ENCODE measurements at regions not wholly inside any gene's neighbourhood (a gene's known extent, or its start where the extent isn't known, plus 50 kb on each side); places are given as distances from the start of the nearest gene placed in this dataset.

DNA sequence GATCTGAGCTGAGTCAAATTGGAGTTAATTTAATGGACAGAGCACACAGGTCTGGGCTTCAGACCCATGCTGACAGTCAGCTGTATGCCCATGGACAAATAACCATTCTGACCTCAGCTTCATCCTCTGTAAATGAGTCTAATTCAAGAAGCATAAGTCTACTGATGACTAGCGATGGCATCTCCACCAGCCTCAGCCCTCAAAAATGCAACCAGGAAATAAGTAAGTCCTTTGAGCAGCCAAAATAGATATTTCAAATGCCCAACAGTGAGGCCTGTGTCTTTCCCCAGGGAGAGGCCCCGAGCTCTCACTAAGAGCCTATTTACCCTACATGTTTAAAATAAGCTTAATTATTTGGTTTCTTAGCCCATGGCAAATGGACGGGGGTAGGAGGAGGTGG is 114.2 kb upstream of the MTHFD1L start (continued):
- TF ChIP-seq, protein P1, sequence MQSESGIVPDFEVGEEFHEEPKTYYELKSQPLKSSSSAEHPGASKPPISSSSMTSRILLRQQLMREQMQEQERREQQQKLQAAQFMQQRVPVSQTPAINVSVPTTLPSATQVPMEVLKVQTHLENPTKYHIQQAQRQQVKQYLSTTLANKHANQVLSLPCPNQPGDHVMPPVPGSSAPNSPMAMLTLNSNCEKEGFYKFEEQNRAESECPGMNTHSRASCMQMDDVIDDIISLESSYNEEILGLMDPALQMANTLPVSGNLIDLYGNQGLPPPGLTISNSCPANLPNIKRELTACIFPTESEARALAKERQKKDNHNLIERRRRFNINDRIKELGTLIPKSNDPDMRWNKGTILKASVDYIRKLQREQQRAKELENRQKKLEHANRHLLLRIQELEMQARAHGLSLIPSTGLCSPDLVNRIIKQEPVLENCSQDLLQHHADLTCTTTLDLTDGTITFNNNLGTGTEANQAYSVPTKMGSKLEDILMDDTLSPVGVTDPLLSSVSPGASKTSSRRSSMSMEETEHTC (IDR thresholded peaks at IDR 0.05): no peak
- TF ChIP-seq NELFE (IDR thresholded peaks at IDR 0.05; ENCODE audit: insufficient read depth, insufficient read length) (no peak), ZNF347 (CRISPR knock-in tag; IDR thresholded peaks at IDR 0.05; ENCODE audit: low read depth) (no peak), RFX5 (IDR thresholded peaks at IDR 0.05; ENCODE audit: low read depth, low read length) (no peak)
- TF ChIP-seq, protein P2, sequence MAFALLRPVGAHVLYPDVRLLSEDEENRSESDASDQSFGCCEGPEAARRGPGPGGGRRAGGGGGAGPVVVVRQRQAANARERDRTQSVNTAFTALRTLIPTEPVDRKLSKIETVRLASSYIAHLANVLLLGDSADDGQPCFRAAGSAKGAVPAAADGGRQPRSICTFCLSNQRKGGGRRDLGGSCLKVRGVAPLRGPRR (CRISPR knock-in tag; IDR thresholded peaks at IDR 0.05): no peak
- TF ChIP-seq, protein P3, sequence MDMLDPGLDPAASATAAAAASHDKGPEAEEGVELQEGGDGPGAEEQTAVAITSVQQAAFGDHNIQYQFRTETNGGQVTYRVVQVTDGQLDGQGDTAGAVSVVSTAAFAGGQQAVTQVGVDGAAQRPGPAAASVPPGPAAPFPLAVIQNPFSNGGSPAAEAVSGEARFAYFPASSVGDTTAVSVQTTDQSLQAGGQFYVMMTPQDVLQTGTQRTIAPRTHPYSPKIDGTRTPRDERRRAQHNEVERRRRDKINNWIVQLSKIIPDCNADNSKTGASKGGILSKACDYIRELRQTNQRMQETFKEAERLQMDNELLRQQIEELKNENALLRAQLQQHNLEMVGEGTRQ (CRISPR knock-in tag; IDR thresholded peaks at IDR 0.05): no peak
- TF ChIP-seq, protein P4, sequence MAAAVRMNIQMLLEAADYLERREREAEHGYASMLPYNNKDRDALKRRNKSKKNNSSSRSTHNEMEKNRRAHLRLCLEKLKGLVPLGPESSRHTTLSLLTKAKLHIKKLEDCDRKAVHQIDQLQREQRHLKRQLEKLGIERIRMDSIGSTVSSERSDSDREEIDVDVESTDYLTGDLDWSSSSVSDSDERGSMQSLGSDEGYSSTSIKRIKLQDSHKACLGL (CRISPR knock-in tag; IDR thresholded peaks at IDR 0.05; ENCODE audit: borderline replicate concordance, poor library complexity, severe bottlenecking): no peak

DNA sequence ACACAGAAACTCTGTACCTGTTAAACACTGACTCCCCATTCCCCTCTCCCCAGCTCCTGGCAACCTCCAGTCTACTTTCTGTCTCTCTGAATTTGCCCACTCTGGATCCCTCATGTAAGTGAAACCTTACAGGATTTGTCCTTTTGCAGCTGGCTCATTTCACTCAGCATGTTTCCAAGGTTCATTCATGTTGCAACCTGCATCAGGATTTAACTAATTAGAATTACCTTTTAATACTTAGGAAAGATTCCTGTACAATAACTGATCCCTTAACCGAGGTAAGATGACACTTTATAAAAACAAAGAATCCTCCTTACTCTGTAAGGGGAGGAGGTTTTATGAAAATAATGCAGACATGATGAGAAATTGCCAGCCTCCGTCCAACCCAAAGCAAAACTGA is 113.1 kb upstream of the MTHFD1L start:
- Histone ChIP-seq H3K27me3 (ENCODE audit: control insufficient read depth in 2 of 2, insufficient read depth in 2 of 2, low read length in 2 of 2) (peaks cover 52 to 72% of the 10 kb centered on the region in 2 experiments), H3K4me1 (replicated peaks in 1 of 2; ENCODE audit: control insufficient read depth in 2 of 2, insufficient read depth in 2 of 2, low read length in 2 of 2) (no peaks in the 10 kb centered on the region), H3K4me2 (ENCODE audit: insufficient read depth, low read length) (no peak overlapping the region), H3K9ac (ENCODE audit: insufficient read depth in 1 of 2, low read depth in 2 of 2, low read length in 2 of 2) (no peak overlapping the region), H3K27ac (ENCODE audit: extremely low read depth, low read depth, low read length) (no peak overlapping the region), H3K9me1 (ENCODE audit: control insufficient read depth, insufficient read depth, low read length) (no peaks in the 10 kb centered on the region), H4K20me1 (replicated peaks; ENCODE audit: control insufficient read depth, insufficient read depth, low read length) (0 out of 2 replicates have a peak, but pooled peaks cover 2% of the 10 kb centered on the region), H2AFZ (ENCODE audit: low read depth, low read length) (no peak overlapping the region), H3K79me2 (ENCODE audit: control insufficient read depth, insufficient read depth, low read length) (no peaks in the 10 kb centered on the region), H3K4me3 (no peak overlapping the region), H3K9me3 (replicated peaks; ENCODE audit: control insufficient read depth, insufficient read depth, low read depth, low read length) (no peaks in the 10 kb centered on the region), H3K36me3 (ENCODE audit: control insufficient read depth, insufficient read depth, low read length) (no peaks in the 10 kb centered on the region)
- intact Hi-C loops (cut with micrococcal nuclease) (no loop called here), in situ Hi-C loops (cut with MboI) (no loop called here)
- ChIA-PET POLR2A (interaction anchor here (0.6 kb wide), 1 partner anchor 328 kb away, joined by 4 read pairs; no protein-coding TSS in a partner anchor), CTCF (ENCODE audit: low intra/inter-chr PET ratio) (no interaction called here)
- ATAC-seq (no peak), DNase-seq (ENCODE audit: extremely low read depth in 1 of 4, low spot score in 3 of 4) (no peak), FAIRE-seq (no peak)
- WGBS (ENCODE audit: insufficient coverage, low coverage, missing lambda C conversion rate): 2% methylated on average over 2 of the region's 2 CpGs
- BruUV-seq (replicated peaks): no TSS peak
- TF ChIP-seq POLR2AphosphoS5 (IDR thresholded peaks at IDR 0.05; ENCODE audit: control insufficient read depth, insufficient read depth, low read depth, low read length): no peak
- TF ChIP-seq, protein P5, sequence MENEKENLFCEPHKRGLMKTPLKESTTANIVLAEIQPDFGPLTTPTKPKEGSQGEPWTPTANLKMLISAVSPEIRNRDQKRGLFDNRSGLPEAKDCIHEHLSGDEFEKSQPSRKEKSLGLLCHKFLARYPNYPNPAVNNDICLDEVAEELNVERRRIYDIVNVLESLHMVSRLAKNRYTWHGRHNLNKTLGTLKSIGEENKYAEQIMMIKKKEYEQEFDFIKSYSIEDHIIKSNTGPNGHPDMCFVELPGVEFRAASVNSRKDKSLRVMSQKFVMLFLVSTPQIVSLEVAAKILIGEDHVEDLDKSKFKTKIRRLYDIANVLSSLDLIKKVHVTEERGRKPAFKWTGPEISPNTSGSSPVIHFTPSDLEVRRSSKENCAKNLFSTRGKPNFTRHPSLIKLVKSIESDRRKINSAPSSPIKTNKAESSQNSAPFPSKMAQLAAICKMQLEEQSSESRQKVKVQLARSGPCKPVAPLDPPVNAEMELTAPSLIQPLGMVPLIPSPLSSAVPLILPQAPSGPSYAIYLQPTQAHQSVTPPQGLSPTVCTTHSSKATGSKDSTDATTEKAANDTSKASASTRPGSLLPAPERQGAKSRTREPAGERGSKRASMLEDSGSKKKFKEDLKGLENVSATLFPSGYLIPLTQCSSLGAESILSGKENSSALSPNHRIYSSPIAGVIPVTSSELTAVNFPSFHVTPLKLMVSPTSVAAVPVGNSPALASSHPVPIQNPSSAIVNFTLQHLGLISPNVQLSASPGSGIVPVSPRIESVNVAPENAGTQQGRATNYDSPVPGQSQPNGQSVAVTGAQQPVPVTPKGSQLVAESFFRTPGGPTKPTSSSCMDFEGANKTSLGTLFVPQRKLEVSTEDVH (IDR thresholded peaks at IDR 0.05; ENCODE audit: low read depth, partially characterized antibody): no peak
- no peak for TF ChIP-seq KLF6 (CRISPR knock-in tag; IDR thresholded peaks at IDR 0.05; ENCODE audit: borderline replicate concordance)
- no peak for TF ChIP-seq CBFB (CRISPR knock-in tag; IDR thresholded peaks at IDR 0.05)
- TF ChIP-seq PCBP2 (IDR thresholded peaks at IDR 0.05; ENCODE audit: low read depth, low read length, poor library complexity, severe bottlenecking): no peak
- TF ChIP-seq, protein P6, sequence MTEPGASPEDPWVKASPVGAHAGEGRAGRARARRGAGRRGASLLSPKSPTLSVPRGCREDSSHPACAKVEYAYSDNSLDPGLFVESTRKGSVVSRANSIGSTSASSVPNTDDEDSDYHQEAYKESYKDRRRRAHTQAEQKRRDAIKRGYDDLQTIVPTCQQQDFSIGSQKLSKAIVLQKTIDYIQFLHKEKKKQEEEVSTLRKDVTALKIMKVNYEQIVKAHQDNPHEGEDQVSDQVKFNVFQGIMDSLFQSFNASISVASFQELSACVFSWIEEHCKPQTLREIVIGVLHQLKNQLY (CRISPR knock-in tag; conservative IDR thresholded peaks at IDR 0.05): no peak
- no peak for TF ChIP-seq CAMTA2 (CRISPR knock-in tag; conservative IDR thresholded peaks at IDR 0.05)
